Upper lobe of left lung (tissue), 6 donors: ENCODE measurements at regions not wholly inside any gene's neighbourhood (a gene's known extent, or its start where the extent isn't known, plus 50 kb on each side); places are given as distances from the start of the nearest gene placed in this dataset.

Source experiments
- ATAC-seq, 2 donors: fragments of 200-7000 bp; cut with Tn5 transposase; one replicate each; pipeline ENCODE4 v1.9.1; 2022; ENCODE audit warnings: mild to moderate bottlenecking in 2 of 2, moderate library complexity in 2 of 2; ENCODE audit not compliant: low FRiP score in 2 of 2
- DNase-seq, 2 donors: peaks; one replicate each; pipeline ENCODE4 v3.0.0-alpha.2; 2019 to 2020
- H3K27ac ChIP-seq, 4 donors: fragments of 200-600 bp; sonication (generic); one replicate each; pipeline ENCODE4 v1.5.1; 2016 to 2019
- H3K27me3 ChIP-seq, 4 donors: fragments of 200-600 bp; sonication (generic); one replicate each; pipeline ENCODE4 v1.5.1; 2017 to 2019
- H3K36me3 ChIP-seq, 4 donors: fragments of 200-600 bp; sonication (generic); one replicate each; pipeline ENCODE4 v1.5.1; 2016 to 2019
- H3K4me1 ChIP-seq, 4 donors: fragments of 200-600 bp; sonication (generic); one replicate each; pipeline ENCODE4 v1.5.1; 2018 to 2019
- H3K4me3 ChIP-seq, 4 donors: fragments of 200-600 bp; sonication (generic); one replicate each; pipeline ENCODE4 v1.5.1; 2017 to 2019; ENCODE audit warnings: mild to moderate bottlenecking in 2 of 4, moderate library complexity in 1 of 4
- H3K9me3 ChIP-seq, 4 donors: fragments of 200-600 bp; sonication (generic); one replicate each; pipeline ENCODE4 v1.5.1; 2018 to 2019
- EP300 ChIP-seq, 4 donors: sonication (generic); formaldehyde crosslinking; IDR thresholded peaks; one replicate each; pipeline ENCODE4 v1.5.1; 2017; ENCODE audit warnings: antibody characterized with exemption in 4 of 4, control low read depth in 2 of 4
- POLR2A ChIP-seq, 4 donors: fragments of 450-650 bp; IDR thresholded peaks; one replicate each; pipeline ENCODE4 v1.5.1; 2016 to 2017; ENCODE audit warnings: antibody characterized with exemption in 4 of 4, mild to moderate bottlenecking in 2 of 4
- POLR2AphosphoS5 ChIP-seq, 2 donors: sonication (generic); formaldehyde crosslinking; IDR thresholded peaks; one replicate each; pipeline ENCODE4 v1.5.1; 2017; ENCODE audit warnings: antibody characterized with exemption in 2 of 2
- WGBS, 2 donors: methylation state at CpG; one replicate each; pipeline ENCODE4 v1.1.5; 2017 to 2018; 5-methylcytosine and 5-hydroxymethylcytosine counted together
- TF ChIP-seq, protein P1 (sequence below), 6 experiments: fragments of 450-650 bp in 4 of 6; fragments of 200-600 bp in 2 of 6; sonication (generic) in 2 of 6; IDR thresholded peaks; one replicate each; pipeline ENCODE4 v1.5.1; 2016 to 2019; ENCODE audit warnings: antibody characterized with exemption in 6 of 6
- donor health status: DM: no; HTN: no; CAD: no; lungs with moderate emphysema.
- donor health status: DM: no; HTN: yes; CAD: no; lungs with severe emphysema.

- Histone ChIP-seq H3K4me3 (no peak overlapping the region), H3K4me1 (peaks cover 0 to 4% (median 0%) of the 10 kb centered on the region in 4 donors), H3K27me3 (no peaks in the 10 kb centered on the region), H3K36me3 (no peaks in the 10 kb centered on the region), H3K27ac (no peak overlapping the region), H3K9me3 (peaks cover 3 to 10% (median 9%) of the 10 kb centered on the region in 4 donors)
- no peak for TF ChIP-seq POLR2AphosphoS5 (IDR thresholded peaks at IDR 0.05)
- TF ChIP-seq, protein P1, sequence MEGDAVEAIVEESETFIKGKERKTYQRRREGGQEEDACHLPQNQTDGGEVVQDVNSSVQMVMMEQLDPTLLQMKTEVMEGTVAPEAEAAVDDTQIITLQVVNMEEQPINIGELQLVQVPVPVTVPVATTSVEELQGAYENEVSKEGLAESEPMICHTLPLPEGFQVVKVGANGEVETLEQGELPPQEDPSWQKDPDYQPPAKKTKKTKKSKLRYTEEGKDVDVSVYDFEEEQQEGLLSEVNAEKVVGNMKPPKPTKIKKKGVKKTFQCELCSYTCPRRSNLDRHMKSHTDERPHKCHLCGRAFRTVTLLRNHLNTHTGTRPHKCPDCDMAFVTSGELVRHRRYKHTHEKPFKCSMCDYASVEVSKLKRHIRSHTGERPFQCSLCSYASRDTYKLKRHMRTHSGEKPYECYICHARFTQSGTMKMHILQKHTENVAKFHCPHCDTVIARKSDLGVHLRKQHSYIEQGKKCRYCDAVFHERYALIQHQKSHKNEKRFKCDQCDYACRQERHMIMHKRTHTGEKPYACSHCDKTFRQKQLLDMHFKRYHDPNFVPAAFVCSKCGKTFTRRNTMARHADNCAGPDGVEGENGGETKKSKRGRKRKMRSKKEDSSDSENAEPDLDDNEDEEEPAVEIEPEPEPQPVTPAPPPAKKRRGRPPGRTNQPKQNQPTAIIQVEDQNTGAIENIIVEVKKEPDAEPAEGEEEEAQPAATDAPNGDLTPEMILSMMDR (IDR thresholded peaks at IDR 0.05): no peak
- no peak for TF ChIP-seq POLR2A (IDR thresholded peaks at IDR 0.05)
- TF ChIP-seq EP300 (IDR thresholded peaks at IDR 0.05): no peak
- ATAC-seq (no peak), DNase-seq (peak in 1 of 2 donors; percentile 69)
- 81 to 82% methylated on average over 13 to 14 of the region's 14 CpGs for WGBS, 2 donors
Observed at GRCh38 chr2:4135765-4136164, 432.4 kb downstream of the DCDC2C start.

DNA sequence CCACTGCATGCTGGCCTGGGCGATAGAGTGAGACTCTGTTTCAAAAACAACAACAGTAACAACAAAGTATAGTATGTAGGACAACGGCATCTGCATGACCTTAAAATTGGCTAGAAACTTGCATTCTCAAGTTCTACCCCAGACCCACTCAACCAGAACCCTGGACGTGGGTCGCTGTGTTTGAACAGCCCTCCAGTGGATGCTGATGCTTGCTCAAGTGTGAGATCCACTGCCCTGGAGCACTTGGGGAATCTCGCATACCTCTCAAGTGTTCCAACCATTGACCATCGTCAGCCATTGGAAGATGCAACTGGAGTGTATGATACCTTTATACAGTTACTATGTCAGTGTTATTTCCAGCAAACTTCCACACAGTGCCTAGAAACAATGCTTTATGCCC, 435.9 kb downstream of the DCDC2C start:
- Histone ChIP-seq H3K27ac (no peak overlapping the region), H3K4me3 (no peak overlapping the region), H3K4me1 (peaks cover 0 to 4% (median 0%) of the 10 kb centered on the region in 4 donors), H3K36me3 (no peaks in the 10 kb centered on the region), H3K27me3 (no peaks in the 10 kb centered on the region), H3K9me3 (no peaks in the 10 kb centered on the region)
- no peak for ATAC-seq
- no peak for TF ChIP-seq EP300 (IDR thresholded peaks at IDR 0.05)
- no peak for TF ChIP-seq POLR2AphosphoS5 (IDR thresholded peaks at IDR 0.05)
- no peak for TF ChIP-seq POLR2A (IDR thresholded peaks at IDR 0.05)
- TF ChIP-seq, protein P1 (IDR thresholded peaks at IDR 0.05): no peak
- 66 to 77% methylated on average over 6 of the region's 6 CpGs for WGBS, 2 donors
- no peak for DNase-seq

GRCh38 chr2:4139731-4140130, 436.4 kb downstream of the DCDC2C start:
- no peak overlapping the region for H3K27ac ChIP-seq
- H3K4me1 ChIP-seq: peaks cover 0 to 4% (median 0%) of the 10 kb centered on the region in 4 donors
- no peaks in the 10 kb centered on the region for H3K9me3 ChIP-seq
- TF ChIP-seq POLR2AphosphoS5 (IDR thresholded peaks at IDR 0.05) (no peak), EP300 (IDR thresholded peaks at IDR 0.05) (no peak), POLR2A (IDR thresholded peaks at IDR 0.05) (no peak)
- TF ChIP-seq, protein P1 (IDR thresholded peaks at IDR 0.05): no peak
- 52 to 62% methylated on average over 1 of the region's 1 CpG for WGBS, 2 donors
- no peak for DNase-seq
- H3K36me3 ChIP-seq: no peaks in the 10 kb centered on the region
- ATAC-seq: no peak
- H3K4me3 ChIP-seq: no peak overlapping the region
- no peaks in the 10 kb centered on the region for H3K27me3 ChIP-seq

- no peak overlapping the region for H3K4me3 ChIP-seq
- H3K27me3 ChIP-seq: no peaks in the 10 kb centered on the region
- H3K36me3 ChIP-seq: no peaks in the 10 kb centered on the region
- peak in 1 of 2 donors; percentile 41 for DNase-seq
- H3K27ac ChIP-seq: no peak overlapping the region
- no peak for ATAC-seq
- H3K9me3 ChIP-seq: no peaks in the 10 kb centered on the region
- 50 to 54% methylated on average over 9 of the region's 9 CpGs for WGBS, 2 donors
- peaks cover 0 to 4% (median 0%) of the 10 kb centered on the region in 4 donors for H3K4me1 ChIP-seq
- TF ChIP-seq EP300 (IDR thresholded peaks at IDR 0.05) (no peak), POLR2A (IDR thresholded peaks at IDR 0.05) (no peak), POLR2AphosphoS5 (IDR thresholded peaks at IDR 0.05) (no peak)
- TF ChIP-seq, protein P1 (IDR thresholded peaks at IDR 0.05): no peak
Observed at GRCh38 chr2:4140281-4140970, 437.1 kb downstream of the DCDC2C start.

DNA sequence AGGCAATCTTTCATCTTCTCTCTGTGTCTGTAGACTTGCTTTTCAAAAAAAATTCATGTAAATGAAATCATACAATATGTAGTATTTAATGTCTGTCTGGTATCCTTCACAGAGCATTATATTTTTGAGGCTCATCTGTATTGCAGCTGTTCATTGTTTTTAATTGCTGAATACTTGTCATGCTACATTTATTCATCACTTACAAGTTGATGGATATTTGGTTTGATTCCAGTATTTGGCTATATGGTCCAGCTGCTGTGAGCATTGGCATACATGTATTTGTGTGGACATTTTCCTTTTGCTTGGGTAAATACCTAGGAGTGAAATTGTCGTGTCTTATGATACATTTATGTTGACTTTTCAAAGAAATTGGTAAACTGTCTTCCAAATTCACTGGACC, 441.4 kb downstream of the DCDC2C start:
- Histone ChIP-seq H3K4me1 (peaks cover 0 to 4% (median 0%) of the 10 kb centered on the region in 4 donors), H3K4me3 (no peak overlapping the region), H3K27ac (no peak overlapping the region), H3K36me3 (no peaks in the 10 kb centered on the region), H3K27me3 (no peaks in the 10 kb centered on the region), H3K9me3 (no peaks in the 10 kb centered on the region)
- TF ChIP-seq, protein P1 (IDR thresholded peaks at IDR 0.05): no peak
- TF ChIP-seq EP300 (IDR thresholded peaks at IDR 0.05): no peak
- TF ChIP-seq POLR2A (IDR thresholded peaks at IDR 0.05): no peak
- DNase-seq (no peak), ATAC-seq (no peak)
- 55 to 75% methylated on average over 1 of the region's 1 CpG for WGBS, 2 donors
